ENCODE measurements at regions not wholly inside any gene's neighbourhood (a gene's known extent, or its start where the extent isn't known, plus 50 kb on each side); places are given as distances from the start of the nearest gene placed in this dataset.

DNA sequence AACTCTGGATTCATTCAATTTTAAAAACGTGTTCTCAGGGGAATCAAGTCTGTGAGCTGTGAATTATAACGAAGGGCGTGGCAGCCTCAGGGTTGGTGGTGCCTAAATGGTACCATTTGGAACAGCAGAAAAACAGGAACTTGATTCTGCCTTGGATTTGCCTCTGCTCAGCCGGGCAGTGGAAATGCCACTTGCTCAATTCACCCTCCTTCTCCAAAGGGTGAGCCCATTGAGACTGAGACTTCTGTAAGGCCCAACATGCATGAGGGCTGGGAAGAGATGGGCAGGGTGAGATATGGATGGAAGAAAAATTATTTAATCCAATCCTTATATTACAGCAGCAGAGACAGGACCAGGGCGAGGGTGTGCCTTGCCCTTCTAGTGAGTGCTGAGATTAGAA is 107.1 kb upstream of the HABP2 start:
- TF ChIP-seq GATA2 (IDR thresholded peaks at IDR 0.05; ENCODE audit: low read depth, low read length) = no peak
- TF ChIP-seq GATA3 (IDR thresholded peaks at IDR 0.05; ENCODE audit: low read depth, low read length) = no peak
